Hypothalamus (tissue), 51 donors: ENCODE measurements at regions not wholly inside any gene's neighbourhood (a gene's known extent, or its start where the extent isn't known, plus 50 kb on each side); places are given as distances from the start of the nearest gene placed in this dataset.

Experiments used
- DNase-seq, 51 donors: peaks; one replicate each; lab custom pipeline; 2025; lab: John Stamatoyannopoulos, UW

- peak in 17 of 51 donors; percentile 2 to 87 (median 36) for DNase-seq
These were observed 219.8 kb downstream of the OR13H1 start for GRCh38 chrX:131763674-131764073.

DNA sequence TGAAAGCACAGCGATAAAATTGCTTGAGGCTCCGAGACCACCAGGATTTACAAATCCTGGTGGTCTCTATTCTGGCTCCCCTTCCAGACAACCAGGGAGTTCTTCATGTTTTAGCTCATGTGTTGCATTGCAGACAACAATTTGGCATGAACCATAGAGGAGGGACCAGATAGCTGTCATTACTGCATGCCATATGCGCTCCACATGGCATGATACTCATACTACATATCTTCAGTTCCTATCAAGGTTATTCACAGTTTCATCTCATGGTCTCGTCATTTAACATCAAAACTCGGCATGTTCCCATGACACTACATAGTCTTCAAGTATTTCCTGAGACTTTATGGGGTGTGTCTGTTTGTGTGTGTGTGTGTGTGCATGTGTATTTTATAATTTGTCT lies 220.3 kb downstream of the OR13H1 start:
- peak in 1 of 51 donors; percentile 17 for DNase-seq

DNA sequence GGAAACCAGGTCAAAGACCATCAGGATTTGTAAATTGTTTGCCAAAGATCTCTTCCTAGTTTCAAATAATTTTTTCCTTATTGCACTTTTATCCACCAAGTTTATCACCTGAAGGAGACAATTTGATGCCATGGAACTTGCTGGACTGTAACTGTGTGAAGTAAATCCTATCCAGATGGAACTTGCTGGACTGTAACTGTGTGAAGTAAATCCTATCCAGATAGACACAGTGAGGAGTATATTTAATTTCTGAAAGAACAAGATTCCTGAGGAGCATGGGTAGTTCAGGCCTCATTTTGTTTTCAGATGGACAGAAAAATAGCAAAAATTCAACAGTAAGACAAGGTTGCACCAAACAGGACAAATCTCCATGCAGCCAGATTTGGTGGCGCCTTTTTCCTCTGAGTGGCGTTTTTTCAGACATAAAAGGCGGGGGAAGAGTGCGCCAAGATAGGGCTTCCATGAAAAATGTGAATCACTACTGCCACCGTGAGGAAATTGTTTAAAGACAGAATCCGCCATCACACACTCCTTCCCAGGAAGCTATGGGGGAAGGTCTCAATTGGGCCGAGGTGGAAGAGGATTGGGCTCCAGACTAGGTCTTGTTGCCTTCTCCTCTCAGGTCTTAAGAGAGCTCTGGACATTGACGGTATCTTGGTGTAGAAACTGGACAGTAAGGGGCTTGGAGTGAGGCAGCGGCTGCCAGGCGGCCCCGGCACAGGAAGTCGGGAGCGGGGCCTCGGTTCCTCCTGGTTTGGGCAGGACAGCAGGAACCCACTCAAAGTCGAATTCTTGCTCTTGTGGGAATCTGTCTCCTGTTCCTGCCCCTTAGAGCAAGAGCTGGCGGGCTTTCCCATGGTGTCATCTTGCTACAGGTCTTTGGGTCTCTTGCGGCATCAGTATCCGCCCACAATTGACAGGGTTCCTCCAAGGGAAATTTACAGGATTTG lies 234.7 kb downstream of the OR13H1 start:
- peak in 18 of 51 donors; percentile 1 to 72 (median 32) for DNase-seq

- no peak for DNase-seq
These were observed 235.4 kb downstream of the OR13H1 start for GRCh38 chrX:131779306-131779705.

DNA sequence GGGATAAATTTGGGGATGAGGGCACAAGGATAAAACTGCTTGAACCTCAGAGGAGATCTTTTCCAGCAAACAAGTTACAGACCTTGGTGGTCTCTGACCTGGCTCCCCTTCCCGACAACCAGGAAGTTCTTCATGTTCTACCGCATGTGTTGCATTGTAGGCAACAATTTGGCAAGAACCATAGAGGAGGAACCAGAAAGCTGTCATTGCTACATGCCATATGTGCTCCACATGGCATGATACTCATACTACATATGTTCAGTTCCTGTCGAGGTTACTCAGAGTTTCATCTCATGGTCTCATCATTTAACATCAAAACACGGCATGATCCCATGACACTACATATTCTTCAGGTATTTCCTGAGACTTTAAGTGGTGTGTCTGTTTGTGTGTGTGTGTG lies 235.9 kb downstream of the OR13H1 start:
- peak in 1 of 51 donors; percentile 0 for DNase-seq

- no peak for DNase-seq
These were observed 238.8 kb downstream of the OR13H1 start for GRCh38 chrX:131782646-131783045.

- DNase-seq, result peak in 16 of 51 donors; percentile 1 to 78 (median 24)
These were observed 239.4 kb upstream of the STK26 start for GRCh38 chrX:131783555-131784308.

DNA sequence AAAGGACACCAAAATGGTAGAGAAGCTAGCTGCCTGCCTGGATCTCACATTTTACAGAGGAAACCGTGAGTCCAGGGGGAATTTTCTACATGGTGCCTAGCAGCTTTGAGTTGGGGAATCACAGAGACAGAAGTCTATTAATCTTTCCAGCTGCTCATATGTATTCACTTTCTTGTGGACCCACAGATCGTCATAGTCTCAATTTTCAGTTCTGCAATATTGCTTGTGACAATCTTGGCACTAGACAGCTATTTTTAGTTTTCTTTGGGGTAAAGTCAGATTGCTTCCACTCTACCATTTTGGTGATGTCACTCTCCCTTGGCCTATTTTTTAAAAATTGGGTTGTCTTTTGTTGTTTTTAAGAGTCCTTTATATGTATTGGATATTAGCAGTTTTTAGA lies 233.4 kb upstream of the STK26 start:
- no peak for DNase-seq

DNA sequence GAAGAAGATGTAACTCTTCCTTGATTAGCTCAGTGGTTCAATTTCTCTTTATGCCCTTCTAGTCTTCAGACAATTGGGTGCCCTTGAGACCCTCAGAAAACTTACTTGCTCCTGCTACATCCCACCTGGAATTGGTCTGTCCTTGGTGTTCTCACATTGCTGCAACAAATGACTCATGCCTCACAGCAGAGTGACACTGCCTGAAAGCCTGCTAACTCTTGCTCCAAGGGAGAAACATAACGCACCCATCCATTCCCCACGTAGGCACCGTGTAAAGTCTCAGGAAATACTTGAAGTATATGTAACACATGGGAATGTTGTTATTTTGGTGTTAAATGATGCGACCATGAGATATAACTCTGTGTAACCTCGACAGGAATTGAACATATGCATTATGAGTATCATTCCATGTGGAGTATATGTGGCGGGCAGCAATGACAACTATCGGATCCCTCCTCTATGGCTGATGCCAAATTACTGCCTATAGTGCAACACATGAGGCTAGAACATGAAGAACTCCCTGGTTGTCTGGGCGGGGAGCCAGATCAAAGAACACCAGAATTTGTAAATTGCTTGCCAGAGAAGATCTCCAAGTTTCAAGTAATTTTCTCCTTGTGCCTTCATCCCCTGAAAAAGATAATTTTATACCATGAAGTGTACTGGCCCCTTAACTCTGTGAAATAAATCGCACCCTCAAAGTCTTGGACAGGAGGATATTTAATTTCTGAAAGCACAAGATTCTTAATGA lies 231.3 kb upstream of the STK26 start:
- DNase-seq, result peak in 1 of 51 donors; percentile 26

DNA sequence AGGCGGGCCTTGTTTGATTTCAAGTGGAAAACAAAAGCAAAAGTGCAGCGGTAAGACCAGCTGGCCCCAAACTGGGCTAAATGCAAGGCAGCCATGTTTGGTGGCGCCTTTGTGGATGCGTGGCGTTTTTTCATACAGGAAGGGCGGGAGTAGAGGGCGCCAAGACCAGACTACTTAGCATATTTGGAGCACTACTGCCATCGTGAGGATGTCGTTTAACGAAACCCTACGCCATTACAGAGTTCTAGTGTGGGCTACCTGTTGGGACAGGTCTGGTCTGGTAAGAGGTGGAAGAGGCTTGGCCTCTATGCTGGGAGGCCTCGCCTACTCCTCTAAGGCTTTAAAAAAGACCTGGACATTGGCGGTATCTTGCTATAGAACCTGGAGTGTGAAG lies 230.7 kb upstream of the STK26 start:
- DNase-seq, result peak in 19 of 51 donors; percentile 20 to 85 (median 65)

DNA sequence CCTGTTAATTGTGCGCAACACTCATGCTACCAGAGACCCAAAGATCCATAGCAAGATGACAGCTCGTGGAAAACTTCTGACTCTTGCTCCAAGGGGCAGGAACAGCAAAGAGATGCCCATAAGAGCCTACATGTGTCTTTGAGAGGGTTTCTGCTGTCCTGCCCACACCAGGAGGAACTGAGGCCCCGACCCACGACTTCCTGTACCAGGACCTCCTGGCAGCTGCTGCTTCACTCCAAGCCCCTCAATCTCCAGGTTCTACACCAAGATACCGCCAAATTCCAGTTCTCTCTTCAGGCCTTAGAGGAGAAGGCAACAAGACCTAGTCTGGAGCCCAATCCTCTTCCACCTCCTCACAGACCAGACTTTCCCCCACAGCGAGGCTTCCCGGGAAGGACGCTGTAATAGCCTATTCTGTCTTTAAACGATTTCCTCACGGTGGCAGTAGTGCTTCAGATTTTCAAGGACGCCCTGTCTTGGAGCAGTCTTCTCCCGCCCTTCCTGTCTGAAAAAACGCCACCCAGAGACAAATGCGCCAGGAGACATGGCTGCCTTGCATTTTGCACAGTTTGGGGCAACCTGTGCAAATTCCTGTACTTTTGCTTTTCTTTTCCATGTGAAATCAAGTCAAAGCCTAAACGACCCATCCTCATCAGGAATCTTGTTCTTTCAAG lies 230.2 kb upstream of the STK26 start:
- peak in 19 of 51 donors; percentile 24 to 83 (median 66) for DNase-seq

- no peak for DNase-seq
These were observed 227.5 kb upstream of the STK26 start for GRCh38 chrX:131795442-131796229.

DNA sequence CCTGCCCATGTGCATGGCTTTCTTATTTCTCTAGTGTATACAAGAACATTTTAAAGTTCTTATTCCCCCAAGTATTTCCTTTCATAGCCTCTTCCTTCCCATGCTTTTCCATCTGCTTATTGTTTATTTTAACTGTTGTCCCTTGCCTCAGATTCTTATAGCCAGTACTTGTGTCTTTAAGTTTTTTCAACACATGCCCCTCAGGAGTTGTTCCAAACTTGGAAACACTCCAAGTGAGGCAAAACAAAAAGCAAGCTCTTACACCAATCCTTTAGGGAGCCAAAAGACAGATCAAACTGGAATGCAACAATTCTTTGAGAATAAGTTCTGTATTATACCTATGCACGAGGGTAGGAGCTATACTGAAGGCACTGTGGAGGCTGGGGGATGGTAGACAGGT lies 222.0 kb upstream of the STK26 start:
- no peak for DNase-seq

- DNase-seq, result no peak
These were observed 221.2 kb upstream of the STK26 start for GRCh38 chrX:131801911-131802310.

DNA sequence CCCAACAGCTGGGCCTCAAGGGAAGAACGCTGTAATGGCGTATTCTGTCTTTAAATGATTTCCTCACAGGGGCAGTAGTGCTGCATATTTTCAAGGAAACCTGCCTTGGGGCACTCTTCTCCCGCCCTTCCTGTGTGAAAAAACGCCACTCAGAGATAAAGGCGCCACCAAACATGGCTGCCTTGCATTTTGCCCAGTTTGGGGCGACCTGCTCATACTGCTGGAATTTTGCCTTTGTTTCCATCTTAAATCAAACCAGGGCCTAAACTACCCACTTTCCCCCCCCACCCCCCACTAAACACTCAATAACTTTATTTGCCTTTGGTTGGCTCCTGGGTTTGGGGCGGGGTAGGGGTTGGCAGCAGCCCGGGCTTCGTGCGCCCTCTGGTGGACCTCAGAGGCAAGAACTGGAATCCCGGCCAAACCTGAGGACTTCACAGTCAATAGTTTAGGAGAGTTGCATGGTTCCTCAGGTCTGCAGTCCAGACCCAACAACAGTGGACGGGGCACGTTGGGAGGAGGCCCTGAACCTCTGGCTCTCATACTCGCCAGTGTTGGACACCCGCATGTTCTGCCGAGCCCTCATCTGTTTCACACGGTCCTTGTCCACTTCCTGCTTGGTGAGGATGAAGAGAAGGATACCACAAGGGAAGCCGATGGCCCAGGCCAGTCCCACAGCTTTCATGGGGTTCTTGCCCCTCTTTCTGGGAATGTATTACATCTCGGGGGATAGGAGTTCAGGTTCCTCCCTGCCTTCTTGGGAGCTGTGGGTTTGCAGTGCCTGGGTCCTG lies 220.1 kb upstream of the STK26 start:
- peak in 19 of 51 donors; percentile 8 to 77 (median 46) for DNase-seq

DNA sequence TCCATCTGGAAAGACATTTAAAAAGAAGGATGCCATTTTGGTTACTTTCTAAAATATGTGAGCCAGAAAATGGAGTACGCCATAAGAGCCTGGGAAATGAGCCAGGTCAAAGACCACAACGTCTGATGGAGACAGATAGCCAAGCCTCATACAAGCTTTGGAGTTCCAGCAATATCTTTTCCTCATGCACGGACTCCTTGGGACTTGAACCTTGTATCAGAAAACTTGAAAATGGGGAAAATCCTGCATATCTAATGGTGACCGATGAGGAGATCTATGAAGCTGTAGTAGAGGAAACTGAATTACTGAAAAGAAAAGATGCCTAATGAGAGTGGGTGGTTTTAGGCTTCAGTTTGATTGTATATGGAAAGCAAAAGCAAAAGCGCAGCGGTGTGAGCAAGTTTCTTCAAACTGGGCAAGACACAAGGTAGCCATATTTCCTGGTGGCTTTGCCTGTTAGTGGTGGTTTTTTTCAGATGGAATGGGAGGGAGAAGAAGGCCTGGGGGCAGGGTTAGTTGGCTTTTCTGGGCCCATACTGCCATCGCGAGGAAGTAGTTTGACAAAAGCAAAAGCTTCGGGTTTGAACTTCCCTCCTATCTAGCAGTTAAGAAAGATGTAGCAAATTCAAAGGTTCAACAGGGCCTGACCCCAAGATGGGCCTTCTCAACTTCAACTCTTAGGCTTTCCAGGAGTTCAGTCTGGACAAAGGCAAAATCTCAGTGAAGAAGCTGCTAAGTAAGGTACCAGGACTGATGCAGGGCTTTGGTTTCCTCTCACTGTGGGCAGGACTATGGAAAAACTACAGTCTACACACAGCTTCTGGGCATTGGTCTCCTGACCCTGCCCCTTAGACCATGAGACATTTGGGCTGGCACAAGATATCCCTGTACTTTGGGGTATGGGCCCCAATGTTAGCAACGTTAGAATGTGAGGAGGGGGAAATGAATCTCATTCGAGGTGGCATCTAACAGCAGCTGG lies 210.0 kb upstream of the STK26 start:
- peak in 28 of 51 donors; percentile 0 to 82 (median 24) for DNase-seq

GRCh38 chrX:131816551-131817136 lies 206.5 kb upstream of the STK26 start:
- DNase-seq, result peak in 31 of 51 donors; percentile 1 to 76 (median 12)
